ENCODE measurements at regions not wholly inside any gene's neighbourhood (a gene's known extent, or its start where the extent isn't known, plus 50 kb on each side); places are given as distances from the start of the nearest gene placed in this dataset.

GRCh38 chr18:10037181-10037580 is 123.4 kb downstream of the VAPA start:
- TF ChIP-seq, protein P1, sequence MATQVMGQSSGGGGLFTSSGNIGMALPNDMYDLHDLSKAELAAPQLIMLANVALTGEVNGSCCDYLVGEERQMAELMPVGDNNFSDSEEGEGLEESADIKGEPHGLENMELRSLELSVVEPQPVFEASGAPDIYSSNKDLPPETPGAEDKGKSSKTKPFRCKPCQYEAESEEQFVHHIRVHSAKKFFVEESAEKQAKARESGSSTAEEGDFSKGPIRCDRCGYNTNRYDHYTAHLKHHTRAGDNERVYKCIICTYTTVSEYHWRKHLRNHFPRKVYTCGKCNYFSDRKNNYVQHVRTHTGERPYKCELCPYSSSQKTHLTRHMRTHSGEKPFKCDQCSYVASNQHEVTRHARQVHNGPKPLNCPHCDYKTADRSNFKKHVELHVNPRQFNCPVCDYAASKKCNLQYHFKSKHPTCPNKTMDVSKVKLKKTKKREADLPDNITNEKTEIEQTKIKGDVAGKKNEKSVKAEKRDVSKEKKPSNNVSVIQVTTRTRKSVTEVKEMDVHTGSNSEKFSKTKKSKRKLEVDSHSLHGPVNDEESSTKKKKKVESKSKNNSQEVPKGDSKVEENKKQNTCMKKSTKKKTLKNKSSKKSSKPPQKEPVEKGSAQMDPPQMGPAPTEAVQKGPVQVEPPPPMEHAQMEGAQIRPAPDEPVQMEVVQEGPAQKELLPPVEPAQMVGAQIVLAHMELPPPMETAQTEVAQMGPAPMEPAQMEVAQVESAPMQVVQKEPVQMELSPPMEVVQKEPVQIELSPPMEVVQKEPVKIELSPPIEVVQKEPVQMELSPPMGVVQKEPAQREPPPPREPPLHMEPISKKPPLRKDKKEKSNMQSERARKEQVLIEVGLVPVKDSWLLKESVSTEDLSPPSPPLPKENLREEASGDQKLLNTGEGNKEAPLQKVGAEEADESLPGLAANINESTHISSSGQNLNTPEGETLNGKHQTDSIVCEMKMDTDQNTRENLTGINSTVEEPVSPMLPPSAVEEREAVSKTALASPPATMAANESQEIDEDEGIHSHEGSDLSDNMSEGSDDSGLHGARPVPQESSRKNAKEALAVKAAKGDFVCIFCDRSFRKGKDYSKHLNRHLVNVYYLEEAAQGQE (IDR thresholded peaks at IDR 0.05; ENCODE audit: low read depth): no peak
- TF ChIP-seq CEBPB (IDR thresholded peaks at IDR 0.05; ENCODE audit: low read depth) (no peak), CTCF (IDR thresholded peaks at IDR 0.05 in 2 of 3, conservative IDR thresholded peaks at IDR 0.05 in 1 of 3; ENCODE audit: borderline replicate concordance in 1 of 3, insufficient read depth in 1 of 3, low read depth in 2 of 3, low read length in 2 of 3) (no peak)

All from HCT116 (cell line).